ENCODE measurements at regions not wholly inside any gene's neighbourhood (a gene's known extent, or its start where the extent isn't known, plus 50 kb on each side); places are given as distances from the start of the nearest gene placed in this dataset.

DNA sequence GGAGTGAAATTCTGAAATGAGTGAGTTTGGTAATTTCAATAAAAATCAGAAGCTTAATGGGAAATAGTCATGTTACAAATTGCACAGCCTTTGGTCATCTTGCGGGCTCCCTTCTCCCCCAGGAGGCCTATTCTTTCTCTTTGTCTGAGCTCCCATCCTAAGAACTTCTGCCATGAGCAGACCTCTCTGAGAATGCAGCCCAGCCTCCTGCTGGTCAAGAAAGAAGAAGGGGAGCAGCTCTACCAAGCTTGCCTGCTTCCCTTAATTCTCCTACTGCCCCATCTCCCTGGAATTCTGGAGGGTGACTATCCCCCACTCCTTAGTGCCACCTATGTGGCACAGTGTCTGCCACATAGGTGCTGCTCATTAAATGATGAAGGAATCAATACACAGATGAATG is 300.7 kb upstream of the DAB1 start:
- TF ChIP-seq POLR2A (IDR thresholded peaks at IDR 0.05), result no peak
- TF ChIP-seq, protein P1, sequence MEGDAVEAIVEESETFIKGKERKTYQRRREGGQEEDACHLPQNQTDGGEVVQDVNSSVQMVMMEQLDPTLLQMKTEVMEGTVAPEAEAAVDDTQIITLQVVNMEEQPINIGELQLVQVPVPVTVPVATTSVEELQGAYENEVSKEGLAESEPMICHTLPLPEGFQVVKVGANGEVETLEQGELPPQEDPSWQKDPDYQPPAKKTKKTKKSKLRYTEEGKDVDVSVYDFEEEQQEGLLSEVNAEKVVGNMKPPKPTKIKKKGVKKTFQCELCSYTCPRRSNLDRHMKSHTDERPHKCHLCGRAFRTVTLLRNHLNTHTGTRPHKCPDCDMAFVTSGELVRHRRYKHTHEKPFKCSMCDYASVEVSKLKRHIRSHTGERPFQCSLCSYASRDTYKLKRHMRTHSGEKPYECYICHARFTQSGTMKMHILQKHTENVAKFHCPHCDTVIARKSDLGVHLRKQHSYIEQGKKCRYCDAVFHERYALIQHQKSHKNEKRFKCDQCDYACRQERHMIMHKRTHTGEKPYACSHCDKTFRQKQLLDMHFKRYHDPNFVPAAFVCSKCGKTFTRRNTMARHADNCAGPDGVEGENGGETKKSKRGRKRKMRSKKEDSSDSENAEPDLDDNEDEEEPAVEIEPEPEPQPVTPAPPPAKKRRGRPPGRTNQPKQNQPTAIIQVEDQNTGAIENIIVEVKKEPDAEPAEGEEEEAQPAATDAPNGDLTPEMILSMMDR (IDR thresholded peaks at IDR 0.05), result no peak
